ENCODE measurements at regions not wholly inside any gene's neighbourhood (a gene's known extent, or its start where the extent isn't known, plus 50 kb on each side); places are given as distances from the start of the nearest gene placed in this dataset.

DNA sequence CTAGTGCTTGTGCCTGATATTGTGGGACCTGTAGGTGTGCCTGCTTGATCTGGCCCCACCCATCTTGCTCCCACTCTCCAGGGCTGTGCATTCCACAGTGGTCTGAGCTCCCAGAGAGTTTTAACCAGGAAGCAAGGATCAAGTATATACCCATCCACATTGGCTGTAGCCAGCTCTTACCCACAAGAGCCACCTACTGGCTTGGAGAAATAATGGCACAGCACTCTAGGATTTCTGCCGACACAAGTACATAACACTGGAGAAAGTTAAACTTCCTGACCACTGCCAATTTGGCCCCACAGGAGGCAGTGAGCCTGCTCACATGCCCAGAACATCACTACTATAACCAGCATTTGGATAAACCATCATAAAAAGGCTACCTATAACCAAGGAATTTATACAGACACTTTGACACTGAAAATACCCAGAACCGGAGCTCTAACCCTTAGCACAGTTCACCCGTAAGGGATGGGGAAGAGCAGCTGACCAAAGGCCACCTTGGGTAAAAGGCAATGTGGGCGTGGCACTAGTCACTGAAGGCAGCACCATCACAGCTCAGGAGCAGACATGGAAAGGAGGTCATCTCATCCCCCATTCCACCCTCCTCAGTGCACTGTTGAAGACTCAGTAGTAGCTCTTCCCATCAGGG is 440.4 kb downstream of the BTBD3 start:
- intact Hi-C loops (cut with micrococcal nuclease), result no loop called here

DNA sequence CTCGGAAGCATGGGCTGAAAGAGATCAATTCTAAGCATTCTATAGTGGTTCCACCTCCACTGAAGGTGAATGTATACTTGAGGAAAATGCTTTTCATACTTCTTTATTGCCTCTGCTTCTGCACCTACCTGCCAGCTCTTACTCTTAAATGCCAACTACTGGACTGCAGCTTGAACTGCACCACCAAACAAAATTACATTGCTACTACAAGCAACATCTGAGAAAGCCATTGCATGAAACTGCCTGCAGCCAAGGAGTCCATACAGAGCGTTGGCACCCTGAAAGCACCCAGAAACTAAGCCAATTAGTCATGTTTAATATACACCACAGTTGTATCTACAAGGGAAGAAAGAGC is 440.9 kb downstream of the BTBD3 start:
- intact Hi-C loops (cut with micrococcal nuclease), result no loop called here

DNA sequence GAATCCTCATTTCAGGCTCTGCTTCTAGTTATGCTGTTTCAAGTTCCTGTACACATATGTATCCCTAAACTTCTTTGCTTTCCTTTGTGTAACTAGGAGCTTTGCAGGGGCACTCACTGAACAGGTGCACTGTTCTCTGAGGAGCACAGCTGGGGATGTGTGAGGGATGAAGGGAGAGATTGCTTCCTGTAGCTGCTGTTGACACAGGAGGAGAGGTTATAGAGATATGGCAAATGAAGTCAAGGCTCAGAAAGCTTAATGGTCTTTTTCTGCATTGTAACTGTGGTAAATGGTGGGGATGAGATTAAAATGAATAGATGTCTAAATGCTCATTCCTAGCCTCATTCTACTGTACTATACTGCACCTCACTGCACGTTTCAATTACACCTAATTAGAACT is 454.3 kb downstream of the BTBD3 start:
- intact Hi-C loops (cut with micrococcal nuclease), result no loop called here

DNA sequence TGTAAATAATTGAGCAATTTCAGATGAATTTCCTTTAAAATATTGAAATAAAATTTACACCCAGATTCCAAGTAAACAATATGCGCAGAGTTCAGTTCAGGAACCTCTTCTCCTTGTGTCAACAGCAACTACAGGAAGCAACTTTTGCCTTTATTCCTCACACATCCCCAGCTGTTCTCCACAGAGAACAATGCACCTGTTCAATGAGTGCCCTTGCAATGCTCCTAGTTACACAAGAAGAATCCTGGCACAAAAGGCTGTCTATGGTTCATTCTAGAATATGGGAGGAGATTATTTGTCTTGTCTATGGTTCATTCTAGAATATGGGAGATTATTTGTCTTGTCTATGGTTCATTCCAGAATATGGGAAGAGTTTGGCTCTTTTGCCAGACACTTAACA is 454.9 kb downstream of the BTBD3 start:
- intact Hi-C loops (cut with micrococcal nuclease), result no loop called here

DNA sequence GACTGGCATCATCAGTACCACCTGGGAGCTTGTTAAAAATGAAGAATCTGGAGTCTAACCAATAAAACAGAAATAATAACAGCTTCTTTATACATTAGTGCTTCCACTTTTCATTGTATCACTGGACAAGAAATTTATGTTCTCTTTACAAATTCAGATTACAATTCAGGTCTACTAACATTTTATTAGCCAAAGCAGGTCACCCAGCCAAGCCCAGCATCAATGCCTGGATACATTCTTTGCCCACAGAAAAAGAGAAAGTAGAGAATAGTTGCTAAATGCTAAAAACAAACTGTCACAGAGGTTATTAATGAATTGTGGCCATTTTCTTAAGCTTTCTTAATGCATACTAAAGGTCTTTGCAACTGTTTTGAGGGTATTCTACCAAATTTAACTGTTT is 458.3 kb downstream of the BTBD3 start:
- intact Hi-C loops (cut with micrococcal nuclease), result no loop called here

DNA sequence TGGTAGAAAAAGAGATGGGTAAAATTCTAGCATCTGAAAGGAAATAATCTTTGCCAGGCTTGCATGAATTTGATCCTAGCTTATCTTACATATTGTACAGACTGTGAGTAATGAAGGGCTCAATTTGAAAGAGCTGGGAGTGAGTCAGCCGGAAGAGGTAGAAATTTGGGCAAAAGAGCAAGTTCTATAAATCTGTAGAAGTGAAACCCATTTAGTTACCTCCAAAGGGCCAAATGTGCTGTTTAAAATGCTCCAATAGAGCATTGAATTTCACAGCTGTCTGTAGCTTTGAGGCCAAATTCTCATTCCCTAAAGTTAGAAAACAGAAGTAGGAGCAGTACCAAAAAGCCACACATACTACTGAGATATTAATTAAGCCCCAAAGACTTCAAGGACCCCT is 466.1 kb downstream of the BTBD3 start:
- intact Hi-C loops (cut with micrococcal nuclease), result no loop called here

DNA sequence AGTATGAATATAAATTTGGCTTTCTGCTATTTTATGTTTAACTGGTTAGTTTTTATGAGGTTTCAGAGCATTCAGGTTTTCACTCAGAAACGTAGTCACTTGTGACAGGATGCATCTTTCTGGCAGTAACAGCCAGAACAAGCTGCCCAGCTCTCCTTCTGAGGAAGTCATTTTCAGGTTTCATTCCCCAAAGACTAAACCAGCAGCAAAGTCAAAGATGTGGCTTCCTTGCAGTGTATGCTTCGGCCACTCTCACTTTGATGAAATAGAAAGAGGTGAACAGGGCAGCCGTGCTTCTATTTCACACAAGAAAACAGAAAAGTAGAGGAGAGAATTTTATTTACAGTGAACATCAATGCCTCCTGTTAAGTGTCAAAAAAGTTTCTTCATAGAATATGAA is 469.1 kb downstream of the BTBD3 start:
- intact Hi-C loops (cut with micrococcal nuclease), result no loop called here

DNA sequence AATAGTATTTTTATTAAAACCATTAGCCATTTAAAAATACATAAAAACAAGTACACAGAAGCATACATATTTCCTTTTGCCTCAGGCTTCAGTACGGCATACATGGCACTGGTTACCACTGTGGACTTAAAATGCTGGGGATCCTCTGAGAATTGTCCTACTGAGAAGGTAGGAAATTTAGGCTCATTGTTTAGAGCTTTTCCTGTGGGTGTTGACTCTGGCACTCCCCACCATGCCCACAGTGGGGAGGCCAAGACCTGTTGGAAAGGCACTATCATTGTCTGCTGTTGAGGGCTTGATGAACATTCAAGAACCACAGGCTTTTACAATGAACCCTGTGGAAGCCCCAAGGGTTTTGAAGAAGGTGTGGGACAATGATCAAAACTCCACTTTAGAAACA is 473.4 kb downstream of the BTBD3 start:
- intact Hi-C loops (cut with micrococcal nuclease), result no loop called here

DNA sequence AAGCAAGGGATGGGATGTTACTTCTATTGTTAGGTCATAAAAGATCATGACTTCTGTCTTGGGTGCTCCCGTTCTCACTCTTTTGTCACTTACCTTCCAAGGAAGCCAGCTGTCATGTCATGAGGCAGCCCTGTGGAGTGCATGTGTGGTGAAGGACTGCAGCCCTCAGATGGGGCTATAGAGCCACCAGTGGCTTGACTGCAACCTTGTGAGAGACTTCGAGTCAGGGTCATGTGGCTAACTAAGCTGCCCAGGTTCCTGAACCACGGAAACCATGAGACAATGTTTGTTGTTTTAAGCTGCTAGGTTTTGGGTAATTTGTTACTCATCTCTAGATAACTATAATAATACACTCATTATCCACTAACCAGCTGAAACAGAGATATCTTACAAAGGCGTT is 477.1 kb downstream of the BTBD3 start:
- intact Hi-C loops (cut with micrococcal nuclease), result no loop called here

DNA sequence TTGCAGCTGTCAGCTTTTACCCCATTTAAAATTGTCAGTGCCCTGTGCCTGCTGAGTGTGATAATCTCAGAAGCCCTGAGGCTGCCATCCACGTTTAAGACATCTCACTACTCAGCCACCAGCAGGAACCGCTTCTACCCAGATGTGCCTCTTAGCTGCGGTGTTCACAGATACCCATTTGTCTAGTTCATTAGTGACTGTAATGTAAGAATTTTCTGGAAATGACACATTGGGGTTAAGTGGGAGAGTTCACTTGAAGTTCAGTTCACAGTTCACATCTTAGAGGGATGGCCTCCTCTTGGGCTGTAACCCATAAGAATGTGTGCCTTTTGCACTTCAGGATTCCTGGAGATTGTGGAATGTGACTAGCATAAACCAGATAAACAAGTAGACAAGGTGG is 477.7 kb downstream of the BTBD3 start:
- intact Hi-C loops (cut with micrococcal nuclease), result no loop called here

DNA sequence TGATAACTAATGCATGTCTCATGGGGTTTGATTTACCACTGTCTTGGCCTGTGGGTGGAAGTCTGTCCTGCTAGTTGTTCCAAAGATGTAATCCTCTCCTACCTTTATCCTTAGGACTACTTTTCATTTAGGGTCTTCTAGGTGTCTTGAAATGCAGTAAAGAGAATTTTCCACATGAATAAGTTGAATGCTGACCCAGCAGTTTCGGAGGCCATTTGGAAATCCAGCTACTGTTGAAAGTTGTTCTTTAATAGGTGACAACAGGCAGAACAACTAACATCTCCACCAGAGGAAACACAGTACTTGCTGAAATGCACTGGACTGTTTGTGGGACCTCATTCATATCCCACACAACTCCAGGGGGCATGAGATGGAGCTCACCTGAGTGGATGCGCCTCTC is 478.1 kb downstream of the BTBD3 start:
- intact Hi-C loops (cut with micrococcal nuclease), result no loop called here

DNA sequence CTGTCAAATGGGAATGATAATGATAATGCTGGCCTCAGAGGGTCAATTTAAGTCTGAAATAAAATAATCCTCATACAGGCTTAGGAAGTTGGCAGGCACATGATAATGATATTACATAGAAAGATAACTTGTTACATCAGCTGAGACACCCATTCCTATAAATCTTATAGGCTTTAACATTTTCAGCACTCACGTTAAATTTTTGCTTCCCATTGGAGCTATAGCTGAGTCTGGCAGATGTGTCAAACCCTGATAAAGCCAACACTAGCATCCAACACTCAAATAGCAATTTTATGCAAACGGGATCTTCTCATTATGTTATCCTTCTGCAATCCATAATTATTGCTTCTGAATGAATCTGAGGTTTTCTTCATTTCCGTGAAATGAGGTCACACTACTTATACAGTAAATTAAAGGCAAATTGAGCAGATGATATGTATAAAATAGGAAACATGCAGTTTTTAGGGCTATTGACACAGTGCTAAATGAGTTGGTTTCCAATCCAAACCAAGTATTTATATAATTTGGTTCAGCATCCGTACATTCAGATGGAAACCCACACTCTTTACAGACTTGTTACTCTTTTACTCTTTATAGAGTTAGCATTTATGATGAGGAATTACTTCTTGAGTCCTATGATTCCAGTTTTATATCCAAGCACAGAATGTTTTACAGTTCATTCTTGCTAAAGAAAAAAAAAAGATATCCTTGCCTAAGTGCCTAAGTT is 481.6 kb downstream of the BTBD3 start:
- intact Hi-C loops (cut with micrococcal nuclease), result no loop called here

DNA sequence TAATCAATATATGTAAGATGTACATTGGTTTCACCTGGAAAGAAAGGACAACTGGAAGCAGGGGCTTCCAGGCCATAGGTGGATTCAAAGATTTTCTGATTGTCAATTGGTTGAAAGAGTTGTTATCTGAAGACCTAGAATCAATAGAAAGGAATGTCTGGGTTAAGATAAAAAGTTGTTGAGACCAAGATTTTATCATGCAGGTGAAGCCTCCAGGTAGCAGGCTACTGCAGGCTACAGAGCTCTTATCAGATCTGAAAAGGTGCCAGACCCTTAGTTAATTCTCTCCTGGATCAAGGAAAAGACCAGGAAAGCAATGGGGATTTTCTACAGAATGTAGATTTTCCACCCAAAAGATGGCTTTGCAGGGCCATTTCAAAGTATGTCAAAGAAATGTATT is 487.2 kb downstream of the BTBD3 start:
- intact Hi-C loops (cut with micrococcal nuclease), result no loop called here

DNA sequence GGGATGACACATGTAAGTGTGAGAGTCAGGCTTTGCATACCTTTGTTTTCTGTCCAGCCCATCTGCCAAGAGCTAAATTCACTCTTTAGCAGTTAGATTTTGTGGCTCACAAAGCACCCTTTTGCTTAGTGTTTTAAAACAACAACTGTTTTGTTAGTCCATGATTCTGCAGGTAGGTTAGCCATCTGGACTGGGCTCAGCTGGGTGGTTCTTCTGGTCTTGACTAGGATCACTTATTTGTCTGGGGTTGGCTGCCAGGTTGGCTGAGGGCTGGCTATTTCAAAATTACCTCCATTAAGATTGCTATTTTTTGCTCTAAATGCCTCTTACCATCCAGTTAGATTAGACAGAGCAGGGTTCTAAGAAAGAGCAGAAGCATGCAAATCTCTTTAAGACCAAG is 489.3 kb downstream of the BTBD3 start:
- intact Hi-C loops (cut with micrococcal nuclease), result no loop called here

DNA sequence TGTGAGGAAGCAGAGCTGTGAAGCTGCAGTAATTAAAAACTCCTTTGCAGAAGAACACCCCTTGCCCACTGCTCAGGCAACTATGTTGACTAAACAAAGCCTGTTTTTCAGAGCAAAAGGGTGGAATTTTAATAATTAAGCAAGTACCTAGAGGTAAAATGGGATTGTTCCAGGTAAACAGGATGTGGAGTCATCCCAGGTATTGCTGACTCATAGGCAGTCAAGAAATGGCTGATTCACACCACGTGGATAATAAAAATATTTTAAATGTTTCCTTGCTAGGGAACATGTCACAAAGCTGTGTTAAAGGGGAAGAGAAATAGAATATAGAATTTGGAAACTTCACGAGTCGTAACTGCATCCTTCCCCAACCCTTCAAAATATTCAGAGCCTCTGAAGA is 491.8 kb downstream of the BTBD3 start:
- intact Hi-C loops (cut with micrococcal nuclease), result no loop called here

DNA sequence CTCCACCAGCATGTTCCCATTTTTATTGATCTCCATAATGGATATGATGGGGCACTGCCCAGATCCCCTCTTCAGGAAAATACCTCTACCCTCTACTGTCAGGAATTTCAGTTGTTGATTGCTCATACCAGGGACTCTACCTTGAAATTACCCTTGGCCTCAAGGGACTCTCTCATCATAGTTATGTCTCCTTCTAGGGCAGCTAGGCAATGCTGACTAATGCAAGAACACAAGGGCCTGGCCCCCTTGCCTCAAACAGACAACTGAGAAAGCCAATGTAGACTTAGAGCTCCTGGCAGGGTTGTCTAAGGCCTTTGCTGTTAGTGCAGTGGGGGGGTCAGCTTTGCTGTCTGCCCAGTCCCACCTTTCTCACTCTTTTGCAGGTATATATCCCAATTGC is 493.1 kb downstream of the BTBD3 start:
- intact Hi-C loops (cut with micrococcal nuclease), result no loop called here

DNA sequence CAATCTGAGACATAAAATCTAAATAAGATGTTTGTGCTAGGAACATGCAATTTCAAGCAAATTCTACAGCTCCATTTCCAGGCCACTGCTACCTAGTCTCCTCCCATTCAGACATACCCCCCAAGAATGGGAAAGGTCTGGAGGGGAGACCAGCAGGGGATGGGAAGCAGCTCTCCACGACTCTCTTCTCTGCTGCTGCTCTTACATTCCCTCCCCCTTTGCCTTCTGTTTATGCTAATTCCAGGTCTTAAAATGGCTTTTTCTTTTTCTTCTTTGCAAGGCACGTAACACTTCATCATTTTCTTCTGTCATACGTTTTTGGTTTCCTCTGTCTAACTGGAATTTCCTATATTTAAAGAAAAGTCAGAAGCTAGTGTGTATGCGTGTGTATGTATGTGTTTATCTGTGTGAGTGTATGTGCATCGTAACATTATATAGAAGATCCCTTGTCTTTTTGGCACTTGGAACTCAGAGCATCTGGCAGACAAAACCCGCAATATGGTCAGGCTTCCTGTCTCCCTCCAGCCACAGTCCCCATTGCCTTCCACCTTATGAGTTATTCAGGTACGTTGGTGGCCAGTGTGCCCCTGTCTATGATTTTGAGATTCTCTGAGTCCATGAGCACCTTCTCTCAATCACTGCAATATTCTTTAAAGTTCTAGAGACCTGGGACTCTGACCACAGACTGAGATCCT is 493.7 kb downstream of the BTBD3 start:
- intact Hi-C loops (cut with micrococcal nuclease), result no loop called here

DNA sequence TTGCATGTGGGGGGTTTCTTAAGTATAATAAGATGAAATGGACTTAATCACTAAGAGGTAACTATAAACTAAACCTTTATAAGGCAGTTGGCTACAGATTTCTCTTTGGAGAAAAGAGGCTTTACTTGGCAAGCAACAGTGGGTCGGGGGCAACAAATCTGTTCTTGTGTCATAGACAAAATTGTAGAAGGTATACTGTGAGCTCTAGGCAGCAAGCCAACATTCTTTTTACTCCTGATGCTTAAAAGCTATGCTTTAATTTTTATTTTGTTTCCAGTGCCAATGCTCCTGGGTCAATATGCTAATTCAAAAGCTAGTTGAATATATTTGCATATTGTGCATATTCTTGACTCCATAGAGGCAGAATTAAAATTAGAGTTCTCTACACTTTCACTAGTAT is 495.4 kb downstream of the BTBD3 start:
- intact Hi-C loops (cut with micrococcal nuclease), result no loop called here

DNA sequence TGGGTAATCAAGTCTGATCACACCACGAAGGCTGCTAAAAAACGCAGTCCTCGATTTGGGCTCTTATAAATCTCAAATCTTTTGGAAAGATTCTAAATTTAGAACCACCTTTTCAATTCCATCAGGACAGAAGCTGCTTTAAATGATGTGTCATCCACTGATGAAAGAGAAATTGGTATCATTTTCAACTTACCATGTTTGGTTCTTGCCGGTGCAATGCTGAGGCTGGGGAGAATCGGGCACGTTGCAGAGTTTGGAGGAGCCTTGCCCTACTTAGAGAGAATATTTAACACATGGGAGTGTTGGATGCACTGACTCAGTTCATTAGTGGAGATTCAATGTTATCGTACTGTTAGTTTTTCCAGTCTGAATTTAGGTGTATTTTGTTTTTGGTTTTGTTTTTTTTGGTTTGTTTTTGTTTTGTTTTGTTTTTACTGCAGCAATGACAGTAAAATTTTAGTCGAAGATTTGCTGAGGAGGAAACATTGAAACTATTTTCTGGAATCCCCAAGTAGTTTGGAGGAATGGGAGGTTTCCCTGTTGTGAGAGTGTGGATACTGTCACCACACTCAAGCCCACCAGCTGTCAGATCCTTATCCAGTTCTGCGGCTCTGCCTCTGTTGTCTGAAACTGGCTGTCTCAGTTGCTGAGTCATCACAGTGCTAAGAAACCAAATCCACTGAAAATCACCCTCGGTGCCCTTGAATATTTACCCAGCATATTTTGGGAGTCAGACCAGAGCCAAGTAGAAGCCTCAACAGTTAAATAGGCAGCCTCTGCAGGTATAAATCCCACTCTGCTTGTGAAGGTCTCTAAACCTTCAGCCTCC is 497.0 kb downstream of the BTBD3 start:
- intact Hi-C loops (cut with micrococcal nuclease), result no loop called here

DNA sequence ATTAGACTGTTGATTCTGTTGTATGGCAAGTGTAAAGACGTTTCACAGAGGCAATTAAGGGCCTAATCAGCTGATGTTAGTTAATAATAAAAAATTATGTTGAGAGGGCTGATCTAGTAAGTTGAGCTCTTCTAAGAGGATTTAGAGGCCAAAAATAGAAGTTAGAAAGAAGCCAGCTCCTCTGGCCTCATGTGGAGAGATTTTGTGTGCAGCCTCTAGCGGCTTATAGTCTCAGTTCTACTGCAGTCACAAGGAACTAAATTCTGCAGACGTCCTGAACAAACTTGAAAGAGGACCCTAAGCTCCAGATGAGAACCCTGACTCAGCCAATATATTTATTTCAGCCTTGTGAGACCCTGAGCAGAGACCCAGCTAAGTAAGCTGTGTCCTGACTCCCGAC is 498.6 kb downstream of the BTBD3 start:
- intact Hi-C loops (cut with micrococcal nuclease), result no loop called here

DNA sequence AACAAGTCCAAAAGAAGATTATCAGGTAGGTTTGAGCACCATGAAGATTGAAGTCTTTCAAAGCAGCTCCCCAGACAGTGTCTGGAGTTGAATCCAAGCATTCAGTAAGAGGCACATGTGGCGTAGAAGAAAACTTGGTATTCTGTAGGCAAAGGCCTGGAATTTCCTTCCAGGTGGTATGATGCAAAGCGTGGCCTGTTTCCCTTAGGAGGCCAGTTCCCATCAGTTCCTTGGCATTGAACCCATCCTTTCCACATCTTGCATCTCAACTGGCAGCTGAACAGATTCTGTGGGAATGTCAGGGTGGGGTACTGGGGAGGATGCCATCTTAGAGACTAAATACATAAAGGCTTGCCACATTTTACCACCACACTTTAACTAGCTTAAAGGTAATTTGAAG is 516.0 kb downstream of the BTBD3 start:
- intact Hi-C loops (cut with micrococcal nuclease), result no loop called here

DNA sequence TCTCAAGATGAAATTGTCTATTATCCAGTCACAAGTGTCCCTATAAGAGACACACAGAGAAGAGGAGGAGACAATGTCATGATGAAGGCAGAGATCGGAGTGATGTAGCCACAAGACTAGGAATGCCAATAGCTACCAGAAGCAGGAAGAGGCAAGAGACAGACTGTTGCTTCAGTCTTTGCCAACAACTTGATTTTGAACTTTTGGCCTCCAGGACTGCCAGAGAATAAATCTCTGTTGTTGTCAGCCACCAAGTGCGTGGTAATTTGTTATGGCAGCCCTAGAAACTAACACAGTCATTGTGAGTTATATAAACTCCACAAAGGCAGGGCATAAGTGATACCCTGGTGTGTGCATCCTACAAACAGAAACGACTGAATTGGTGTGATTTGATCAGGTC is 517.0 kb downstream of the BTBD3 start:
- intact Hi-C loops (cut with micrococcal nuclease), result no loop called here
